T-helper 2 cell (primary cell): ENCODE measurements at regions not wholly inside any gene's neighbourhood (a gene's known extent, or its start where the extent isn't known, plus 50 kb on each side); places are given as distances from the start of the nearest gene placed in this dataset.

Source experiments
- DNase-seq, 5 experiments: peaks; one replicate each; pipeline versions ENCODE4 v3.0.0 to v3.0.0-alpha.2; 2012 to 2022

DNA sequence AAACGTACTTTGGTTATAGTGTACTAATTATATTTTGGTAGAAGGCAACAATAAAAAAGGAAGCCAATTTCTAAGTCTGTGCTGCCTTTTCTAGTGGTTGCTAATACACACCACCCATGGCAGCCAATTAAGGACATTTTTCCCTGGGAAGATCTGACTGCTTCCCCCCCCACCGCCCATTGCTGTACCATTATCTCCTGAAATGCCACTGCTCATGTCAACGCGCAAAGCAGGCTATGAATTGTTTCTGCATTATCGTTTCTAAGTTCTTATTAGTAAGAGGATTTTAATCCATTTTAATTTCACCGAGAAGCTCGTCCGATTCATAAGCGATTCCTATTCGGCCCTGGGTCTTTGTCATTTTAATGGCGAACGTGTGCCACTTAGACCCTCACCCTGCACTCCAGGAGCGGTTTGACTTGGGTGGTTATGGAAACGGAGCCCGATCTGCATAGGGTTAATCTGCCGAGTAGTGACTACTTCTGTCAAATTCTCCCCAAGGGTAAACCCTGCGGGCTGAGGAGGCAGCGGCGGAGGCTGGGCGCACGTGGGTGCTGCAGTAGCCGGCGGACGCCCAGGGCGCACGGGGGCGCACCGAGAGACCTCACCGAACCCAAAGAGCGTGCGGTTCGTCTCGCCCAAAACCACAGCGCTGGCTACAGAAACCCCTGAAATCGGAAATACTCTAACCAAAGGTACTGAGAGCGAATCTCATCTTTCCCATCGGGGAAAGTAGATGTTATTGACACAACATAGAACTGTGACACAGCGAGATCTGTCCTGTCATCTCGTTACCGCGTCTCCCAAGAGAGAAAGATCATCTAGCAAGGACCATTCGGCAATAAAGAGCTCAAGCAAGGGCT is 55.8 kb upstream of the SHC3 start:
- DNase-seq: peak in 3 of 5 experiments; percentile 6 to 61 (median 9)

DNA sequence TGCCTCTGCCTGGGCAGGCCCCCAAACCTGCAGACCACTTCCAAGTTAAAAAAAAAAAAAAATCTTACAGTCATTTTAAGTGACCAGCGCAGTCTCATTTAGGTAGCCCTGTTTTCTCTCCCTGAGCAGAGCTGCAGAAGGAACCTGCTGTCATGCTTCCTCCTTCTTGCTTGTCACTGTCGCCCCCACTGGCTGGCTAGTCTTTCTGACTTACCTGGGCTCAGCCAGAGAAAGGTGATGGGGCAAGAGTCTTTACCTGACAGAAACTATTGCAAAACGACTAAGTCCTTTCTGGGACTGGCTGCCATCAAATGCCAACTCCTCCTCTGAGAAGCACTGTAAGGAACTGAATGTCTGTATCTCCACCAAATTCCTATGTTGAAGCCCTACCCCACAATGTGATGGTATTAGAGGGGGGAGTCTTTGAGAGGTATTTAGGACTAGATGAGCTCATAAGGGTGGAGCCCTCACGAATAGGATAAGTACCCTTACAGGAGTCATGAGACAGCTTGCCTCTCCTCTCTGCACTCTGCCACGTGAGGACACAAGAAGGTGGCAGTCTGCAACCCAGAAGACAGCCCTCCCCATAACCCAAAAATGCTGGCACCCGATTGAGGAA is 58.4 kb upstream of the SHC3 start:
- no peak for DNase-seq

GRCh38 chr9:89238424-89238823 is 59.8 kb upstream of the SHC3 start:
- no peak for DNase-seq

- DNase-seq: no peak
Measured at GRCh38 chr9:89243296-89244061, 64.9 kb upstream of the SHC3 start.

GRCh38 chr9:89246840-89247239 is 64.2 kb upstream of the CKS2 start:
- no peak for DNase-seq

DNA sequence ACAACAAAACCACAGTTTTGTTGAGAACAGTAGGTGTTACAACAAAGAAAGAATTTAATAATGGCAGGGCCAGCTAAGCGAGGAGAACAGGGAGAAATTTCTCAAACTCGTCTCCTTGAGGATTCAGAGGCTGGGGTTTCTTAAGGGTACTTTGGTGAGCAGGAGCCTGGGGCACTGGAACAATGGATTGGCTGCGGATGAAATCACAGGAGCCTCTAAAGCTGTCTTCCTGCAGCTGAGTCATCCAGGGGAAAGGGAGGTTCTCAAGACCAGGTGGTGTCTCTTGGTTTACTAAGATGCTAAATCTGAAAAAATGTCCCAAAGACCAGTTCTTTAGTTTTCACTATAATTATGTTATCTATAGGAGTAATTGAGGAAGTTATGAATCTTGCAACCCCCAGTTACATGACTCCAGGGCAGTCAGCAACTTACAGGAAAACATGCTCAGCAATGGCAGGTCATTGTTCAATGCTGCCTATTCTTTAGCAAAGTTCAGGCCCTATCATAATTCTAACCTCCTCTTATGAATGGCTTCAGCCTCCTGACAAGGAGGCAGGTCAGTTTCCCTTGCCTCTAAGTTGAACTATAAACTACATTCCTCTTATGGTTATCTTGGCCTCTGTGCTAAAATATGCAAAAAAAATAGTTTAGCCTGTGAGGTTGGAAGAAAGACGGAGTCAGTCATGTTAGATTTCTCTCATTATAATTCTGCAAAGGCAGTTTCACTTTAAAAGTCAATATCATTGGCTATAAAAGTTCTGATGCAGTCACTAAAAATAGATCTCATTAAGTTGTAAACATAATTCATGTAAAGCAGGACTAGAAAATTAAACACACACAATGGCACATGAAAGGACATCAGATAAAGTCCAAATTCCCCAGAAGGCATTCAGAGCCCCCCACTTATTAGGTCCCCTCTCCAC is 63.3 kb upstream of the CKS2 start:
- no peak for DNase-seq

- DNase-seq: no peak
Measured at GRCh38 chr9:89249001-89249400, 62.0 kb upstream of the CKS2 start.

DNA sequence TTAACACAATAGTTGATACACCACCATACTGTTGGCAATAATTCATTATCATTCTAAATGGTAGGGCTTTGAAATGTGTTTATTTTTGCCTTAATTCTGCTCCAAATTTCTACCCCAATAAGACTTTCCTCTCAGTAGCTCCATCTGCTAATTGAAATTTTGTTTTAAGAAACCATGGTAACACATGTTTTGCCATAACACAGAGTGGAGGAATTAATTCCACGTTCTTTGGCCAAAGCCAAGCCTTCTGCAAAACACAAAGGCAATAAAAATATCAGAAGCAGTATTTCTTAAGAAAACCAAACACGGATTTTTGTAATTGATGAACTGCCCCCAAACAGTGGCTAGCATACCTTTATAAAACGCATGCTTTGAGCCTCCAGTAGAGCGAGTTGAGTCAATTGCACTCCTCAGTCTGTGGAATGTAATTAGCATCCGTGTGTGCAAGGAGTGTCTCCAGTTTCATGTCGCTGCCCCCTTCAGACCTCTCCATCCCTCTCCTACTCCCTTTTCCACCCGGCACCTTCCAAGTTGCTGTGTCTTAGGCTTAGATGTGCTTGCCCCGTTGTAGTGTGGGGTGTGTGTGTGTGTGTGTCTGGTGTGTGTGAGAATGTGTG is 58.2 kb upstream of the CKS2 start:
- DNase-seq: no peak

GRCh38 chr9:89254058-89254772 is 56.8 kb upstream of the CKS2 start:
- no peak for DNase-seq

DNA sequence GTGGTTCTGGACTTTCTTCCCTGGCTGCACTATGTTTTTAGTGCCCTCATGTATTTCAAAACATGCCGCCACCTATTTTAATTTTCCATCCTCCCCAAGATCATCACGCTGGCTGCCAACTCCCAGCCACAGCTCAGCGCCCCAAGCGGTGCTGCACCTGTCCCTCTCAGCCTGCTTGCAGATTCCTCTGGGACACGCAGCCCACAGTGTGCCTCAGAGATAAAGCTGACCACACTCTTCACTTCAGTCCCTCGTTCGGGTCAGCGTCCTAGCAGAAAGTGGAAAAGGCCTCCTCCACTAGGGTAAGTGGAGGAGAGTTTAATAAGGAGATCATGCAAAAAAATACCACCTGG is 56.2 kb upstream of the CKS2 start:
- no peak for DNase-seq

DNA sequence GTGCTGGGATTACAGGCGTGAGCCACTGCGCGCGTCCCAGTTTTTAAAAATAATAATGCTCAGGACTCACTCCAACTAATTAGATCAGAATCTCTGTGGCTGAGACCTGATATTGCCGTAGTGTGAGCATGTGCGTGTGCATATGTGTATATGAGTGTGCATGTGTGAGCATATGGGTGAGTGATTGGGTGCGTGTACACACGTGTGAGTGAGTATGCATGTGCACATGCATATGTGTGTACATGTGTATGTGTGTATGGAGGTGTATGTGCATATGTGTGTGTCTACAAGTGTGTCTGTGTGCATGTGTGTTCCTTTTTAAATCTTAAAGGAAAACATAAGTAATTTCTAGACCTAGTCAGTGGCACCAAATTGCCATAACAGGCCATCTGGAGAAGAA is 54.8 kb upstream of the CKS2 start:
- no peak for DNase-seq

DNA sequence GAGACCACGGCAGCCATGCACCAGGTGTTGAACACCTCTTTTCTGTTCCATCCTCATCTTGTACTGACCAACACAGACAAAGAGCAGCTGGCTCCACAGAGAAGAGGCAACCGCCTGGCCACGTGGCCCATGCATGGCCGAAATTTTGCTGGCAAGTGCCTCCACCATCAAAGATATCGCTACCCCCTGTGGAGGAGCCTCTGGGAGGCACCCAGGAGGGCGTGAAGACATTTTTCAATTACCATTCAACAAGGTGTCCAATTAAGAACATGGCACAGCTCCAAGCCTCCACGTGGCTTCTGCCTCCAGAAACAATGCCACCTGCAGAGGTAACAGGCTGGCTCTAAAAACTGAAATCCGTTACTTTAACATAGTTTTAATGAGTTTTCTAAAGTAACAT is 54.4 kb upstream of the CKS2 start:
- DNase-seq: no peak

- no peak for DNase-seq
Measured at GRCh38 chr9:89260525-89260924, 50.5 kb upstream of the CKS2 start.
